Caco-2 (cell line): ENCODE measurements at regions not wholly inside any gene's neighbourhood (a gene's known extent, or its start where the extent isn't known, plus 50 kb on each side); places are given as distances from the start of the nearest gene placed in this dataset.

Experiments
- BruUV-seq: library from RNA; stranded (reverse); fragments of 400-500 nt; replicated peaks from 2 replicates; lab custom pipeline; 2021; lab: Mats Ljungman, UMichigan
- CTCF ChIA-PET: fragments of 300-600 bp; sonication (Branson Sonifier 250); formaldehyde crosslinking; loops from one replicate; lab custom pipeline; 2022; ENCODE audit warnings: antibody characterized with exemption; lab: Charles Lee
- POLR2A ChIA-PET: fragments of 300-600 bp; sonication (Branson Sonifier 250); formaldehyde crosslinking; loops from one replicate; lab custom pipeline; 2022; ENCODE audit warnings: antibody characterized with exemption; lab: Charles Lee
- DNase-seq, 2 experiments: peaks; one replicate each; pipeline versions ENCODE4 v3.0.0 to v3.0.0-alpha.2; 2020 to 2022
- H3K27me3 ChIP-seq: replicated peaks from 2 replicates; pipeline ENCODE4 v1.6.0; 2011; ENCODE audit warnings: low read length; ENCODE audit not compliant: control insufficient read depth, insufficient read depth
- H3K36me3 ChIP-seq: 2 replicates; pipeline ENCODE4 v1.5.1; 2011; ENCODE audit warnings: low read length; ENCODE audit not compliant: control insufficient read depth, insufficient read depth
- H3K4me1 ChIP-seq: fragments of 250-450 bp; sonication (Bioruptor Pico); 2 replicates; pipeline ENCODE4 v1.5.1; 2020; ENCODE audit warnings: mild to moderate bottlenecking
- H3K4me3 ChIP-seq: 2 replicates; pipeline ENCODE4 v1.5.1; 2011; ENCODE audit warnings: low read depth, mild to moderate bottlenecking, control low read depth, low read length
- H3K9me3 ChIP-seq: fragments of 250-450 bp; sonication (Bioruptor Pico); 2 replicates; pipeline ENCODE4 v1.5.1; 2020; ENCODE audit warnings: mild to moderate bottlenecking, moderate library complexity
- H3K27ac Mint-ChIP-seq: one replicate; pipeline ENCODE4 v1.8.0; 2022; ENCODE audit warnings: mixed read lengths; ENCODE audit not compliant: unreplicated experiment
- H3K27me3 Mint-ChIP-seq: one replicate; pipeline ENCODE4 v1.8.0; 2022; ENCODE audit warnings: mixed read lengths; ENCODE audit not compliant: insufficient read depth, unreplicated experiment
- H3K36me3 Mint-ChIP-seq: one replicate; pipeline ENCODE4 v1.8.0; 2022; ENCODE audit warnings: mild to moderate bottlenecking, mixed read lengths; ENCODE audit not compliant: insufficient read depth, unreplicated experiment
- H3K4me1 Mint-ChIP-seq: one replicate; pipeline ENCODE4 v1.8.0; 2022; ENCODE audit warnings: low read depth, mixed read lengths; ENCODE audit not compliant: unreplicated experiment
- H3K4me3 Mint-ChIP-seq: one replicate; pipeline ENCODE4 v1.8.0; 2022; ENCODE audit warnings: mild to moderate bottlenecking, moderate library complexity, mixed read lengths; ENCODE audit not compliant: unreplicated experiment
- H3K9me3 Mint-ChIP-seq: one replicate; pipeline ENCODE4 v1.8.0; 2022; ENCODE audit warnings: mixed read lengths; ENCODE audit not compliant: unreplicated experiment
- CTCF ChIP-seq, 2 experiments: fragments of 200-600 bp in 1 of 2; IDR thresholded peaks; 1 replicate in 1 of 2; 2 replicates in 1 of 2; pipeline versions ENCODE4 v1.5.1 to v1.8.0; 2011 to 2022; ENCODE audit warnings: antibody characterized with exemption in 1 of 2, control low read depth in 1 of 2, inconsistent platforms in 1 of 2, low read depth in 1 of 2, low read length in 1 of 2, mild to moderate bottlenecking in 1 of 2, moderate library complexity in 1 of 2; ENCODE audit not compliant: insufficient read depth in 1 of 2, severe bottlenecking in 1 of 2, unreplicated experiment in 1 of 2
- intact Hi-C: fragments of 100-400 bp; cut with micrococcal nuclease; formaldehyde crosslinking; loops from one replicate; pipeline ENCODE4 v1.10.0; 2022; ENCODE audit not compliant: unreplicated experiment

- H3K9me3 ChIP-seq = no peaks in the 10 kb centered on the region
- Mint-ChIP-seq H3K27me3 (peaks cover 17% of the 10 kb centered on the region), H3K36me3 (no peaks in the 10 kb centered on the region), H3K9me3 (no peaks in the 10 kb centered on the region), H3K27ac (no peak overlapping the region), H3K4me1 (peaks cover 5% of the 10 kb centered on the region), H3K4me3 (peak overlapping the region; percentile 67)
- DNase-seq = peak; percentile 32 to 48
- peak overlapping the region; percentile 44 for H3K4me3 ChIP-seq
- peaks cover 14% of the 10 kb centered on the region for H3K4me1 ChIP-seq
- POLR2A ChIA-PET = interaction anchor here (0.7 kb wide), 2 partner anchors 25 to 35 kb away, joined by 4 to 12 read pairs; no protein-coding TSS in a partner anchor
- H3K36me3 ChIP-seq = no peaks in the 10 kb centered on the region
- intact Hi-C loops = loop anchor here (5.0 kb wide), 1 partner anchor 354 kb away; no protein-coding TSS in a partner anchor
- CTCF ChIA-PET = interaction anchor here (0.6 to 0.9 kb wide), 2 partner anchors 346 to 430 kb away, joined by 3 to 7 read pairs; no protein-coding TSS in a partner anchor
- BruUV-seq = no TSS peak
- no peaks in the 10 kb centered on the region for H3K27me3 ChIP-seq
- TF ChIP-seq CTCF (IDR thresholded peaks at IDR 0.05; ENCODE audit: insufficient read depth in 1 of 2, low read depth in 1 of 2, low read length in 1 of 2, severe bottlenecking in 1 of 2, unreplicated experiment in 1 of 2) = no peak
Measured at GRCh38 chr1:10866321-10867093, 70.1 kb upstream of the CASZ1 start.

DNA sequence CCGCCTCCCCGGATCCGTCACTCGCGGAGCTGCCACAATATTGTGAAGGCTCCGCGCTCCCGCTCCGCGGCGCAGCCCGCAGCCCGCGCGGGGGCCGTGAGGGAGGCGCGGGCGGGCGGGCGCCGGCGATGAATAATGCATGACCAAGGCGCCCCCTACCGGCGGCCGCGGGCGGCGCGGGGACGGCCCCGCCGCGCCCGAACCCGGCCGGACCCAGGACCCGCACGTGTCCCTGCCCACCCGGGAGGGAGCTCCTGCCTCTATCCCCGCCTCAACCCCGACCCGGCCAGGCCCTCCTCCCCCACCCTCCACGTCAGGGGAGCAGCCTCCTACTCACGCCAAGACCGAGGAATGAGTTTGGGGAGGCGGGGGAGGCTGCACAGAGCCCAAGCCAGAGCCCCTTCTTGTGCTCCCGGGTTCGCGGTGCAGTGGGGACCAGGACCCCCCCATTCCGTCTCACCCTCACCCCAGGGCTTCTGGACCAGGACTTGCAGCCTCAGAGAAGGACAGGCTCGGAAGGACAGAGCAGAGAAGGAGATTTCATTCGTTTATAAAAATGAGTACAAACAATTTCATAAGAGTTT is 70.8 kb upstream of the CASZ1 start:
- peak; percentile 52 to 80 for DNase-seq
- Mint-ChIP-seq H3K9me3 (no peaks in the 10 kb centered on the region), H3K27me3 (peaks cover 17% of the 10 kb centered on the region), H3K4me1 (peaks cover 5% of the 10 kb centered on the region), H3K4me3 (peak overlapping the region; percentile 67), H3K27ac (peak overlapping the region; percentile 45), H3K36me3 (no peaks in the 10 kb centered on the region)
- POLR2A ChIA-PET = interaction anchor here (0.5 to 0.7 kb wide), 3 partner anchors 26 to 1048 kb away, joined by 4 to 12 read pairs (median 9); no protein-coding TSS in a partner anchor
- Histone ChIP-seq H3K9me3 (no peaks in the 10 kb centered on the region), H3K4me1 (peaks cover 14% of the 10 kb centered on the region), H3K36me3 (no peaks in the 10 kb centered on the region), H3K27me3 (no peaks in the 10 kb centered on the region), H3K4me3 (peak overlapping the region; percentile 44)
- CTCF ChIA-PET = interaction anchor here (0.6 to 0.9 kb wide), 8 partner anchors 14 to 395 kb away, joined by 3 to 7 read pairs (median 3); partner anchors contain the start of gene MTOR
- no TSS peak for BruUV-seq
- intact Hi-C loops = loop anchor here (5.0 kb wide), 1 partner anchor 355 kb away; no protein-coding TSS in a partner anchor
- peak; percentile 9 to 80 for TF ChIP-seq CTCF (IDR thresholded peaks at IDR 0.05; ENCODE audit: insufficient read depth in 1 of 2, low read depth in 1 of 2, low read length in 1 of 2, severe bottlenecking in 1 of 2, unreplicated experiment in 1 of 2)

- Mint-ChIP-seq H3K4me1 (peaks cover 5% of the 10 kb centered on the region), H3K4me3 (peak overlapping the region; percentile 67), H3K9me3 (no peaks in the 10 kb centered on the region), H3K36me3 (no peaks in the 10 kb centered on the region), H3K27me3 (peaks cover 17% of the 10 kb centered on the region), H3K27ac (no peak overlapping the region)
- no peak for TF ChIP-seq CTCF (IDR thresholded peaks at IDR 0.05; ENCODE audit: insufficient read depth in 1 of 2, low read depth in 1 of 2, low read length in 1 of 2, severe bottlenecking in 1 of 2, unreplicated experiment in 1 of 2)
- Histone ChIP-seq H3K4me1 (peaks cover 14% of the 10 kb centered on the region), H3K36me3 (no peaks in the 10 kb centered on the region), H3K27me3 (no peaks in the 10 kb centered on the region), H3K4me3 (no peak overlapping the region), H3K9me3 (no peaks in the 10 kb centered on the region)
- POLR2A ChIA-PET = no interaction called here
- no peak for DNase-seq
- intact Hi-C loops = loop anchor here (5.0 kb wide), 1 partner anchor 356 kb away; no protein-coding TSS in a partner anchor
- CTCF ChIA-PET = no interaction called here
- BruUV-seq = no TSS peak
Measured at GRCh38 chr1:10867914-10868598, 71.6 kb upstream of the CASZ1 start.
